ENCODE measurements at regions not wholly inside any gene's neighbourhood (a gene's known extent, or its start where the extent isn't known, plus 50 kb on each side); places are given as distances from the start of the nearest gene placed in this dataset.

- H2AK5ac ChIP-seq (ENCODE audit: low read depth, low read length) = no peak overlapping the region
- no peaks in the 10 kb centered on the region for H3K79me2 ChIP-seq (ENCODE audit: control insufficient read depth in 1 of 2, insufficient read depth in 2 of 2, low read length in 2 of 2)
- H3K79me1 ChIP-seq (ENCODE audit: low read depth, low read length) = no peaks in the 10 kb centered on the region
- no peaks in the 10 kb centered on the region for H3K23me2 ChIP-seq (ENCODE audit: low read depth, low read length)
- no peak overlapping the region for H2AFZ ChIP-seq (ENCODE audit: low read length)
- no peak overlapping the region for H2BK12ac ChIP-seq (ENCODE audit: low read depth, low read length)
- POLR2A ChIA-PET (ENCODE audit: partially characterized antibody) = no interaction called here
- no peak overlapping the region for H2BK120ac ChIP-seq (replicated peaks; ENCODE audit: low read depth, low read length)
- H3K23ac ChIP-seq (ENCODE audit: insufficient read length) = no peak overlapping the region
- H3K14ac ChIP-seq (ENCODE audit: insufficient read length) = no peak overlapping the region
- H3K18ac ChIP-seq (ENCODE audit: extremely low read depth, low read length) = no peak overlapping the region
- no peak overlapping the region for H3K27ac ChIP-seq (ENCODE audit: low read depth, low read length)
- H4K5ac ChIP-seq (ENCODE audit: insufficient read length, low read depth, low read length) = no peak overlapping the region
- H4K20me1 ChIP-seq (replicated peaks in 1 of 2; ENCODE audit: control insufficient read depth in 1 of 2, insufficient read depth in 2 of 2, low read length in 2 of 2) = no peaks in the 10 kb centered on the region
- no peaks in the 10 kb centered on the region for H3K4me1 ChIP-seq (replicated peaks in 1 of 4; ENCODE audit: control insufficient read depth in 3 of 4, insufficient read depth in 4 of 4, low read length in 3 of 4)
- DNase-seq (ENCODE audit: low read depth in 1 of 2, low spot score in 2 of 2) (no peak), FAIRE-seq (no peak)
- H3K56ac ChIP-seq (replicated peaks; ENCODE audit: insufficient read length, low read depth, low read length) = no peak overlapping the region
- no peak overlapping the region for H3K4ac ChIP-seq (replicated peaks; ENCODE audit: insufficient read length, low read depth, low read length)
- WGBS, 2 experiments (ENCODE audit: extremely low coverage in 1 of 2, insufficient coverage in 1 of 2, insufficient read length in 1 of 2, insufficient replicate concordance in 2 of 2, low coverage in 1 of 2, low lambda C conversion rate in 2 of 2, missing lambda C conversion rate in 1 of 2) = 92% methylated on average over 1 of the region's 1 CpG; no CpG with 5 or more reads in 1 of the 2 experiments
- no peak overlapping the region for H4K8ac ChIP-seq (ENCODE audit: extremely low read depth, insufficient read depth, low read length)
- no peaks in the 10 kb centered on the region for H3K27me3 ChIP-seq (replicated peaks in 1 of 4; ENCODE audit: control insufficient read depth in 3 of 4, extremely low read depth in 1 of 4, insufficient read depth in 3 of 4, low read length in 3 of 4)
- H3K4me2 ChIP-seq (ENCODE audit: insufficient read depth in 1 of 2, low read depth in 2 of 2, low read length in 2 of 2) = no peak overlapping the region
- CTCF ChIA-PET (ENCODE audit: partially characterized antibody) = no interaction called here
- H4K91ac ChIP-seq (replicated peaks; ENCODE audit: insufficient read length, low read length) = no peak overlapping the region
- H2BK5ac ChIP-seq (ENCODE audit: low read depth, low read length) = no peak overlapping the region
- no peak overlapping the region for H3K9ac ChIP-seq (replicated peaks in 1 of 4; ENCODE audit: extremely low read depth in 1 of 4, low read depth in 3 of 4, low read length in 3 of 4)
- no peak overlapping the region for H2BK20ac ChIP-seq (ENCODE audit: low read length)
- no peaks in the 10 kb centered on the region for H3K36me3 ChIP-seq (ENCODE audit: control insufficient read depth in 2 of 4, insufficient read depth in 4 of 4, low read length in 3 of 4)
- peaks cover 6 to 12% of the 10 kb centered on the region in 2 experiments; a peak in 1 of 4 replicates for H3K9me3 ChIP-seq (ENCODE audit: insufficient read depth in 2 of 2, low read depth in 1 of 2, low read length in 1 of 2)
- H3K4me3 ChIP-seq (ENCODE audit: extremely low read depth in 1 of 4, insufficient read depth in 2 of 4, low read depth in 3 of 4, low read length in 4 of 4) = no peak overlapping the region
- no peak overlapping the region for H2BK15ac ChIP-seq (ENCODE audit: low read length)
- no peak for TF ChIP-seq SP4 (IDR thresholded peaks at IDR 0.05; ENCODE audit: low read length)
- TF ChIP-seq POLR2AphosphoS5 (IDR thresholded peaks at IDR 0.05; ENCODE audit: low read depth, low read length) = no peak
- no peak for TF ChIP-seq CTBP2 (IDR thresholded peaks at IDR 0.05; ENCODE audit: borderline replicate concordance, insufficient read depth, insufficient read length, low read length)
- TF ChIP-seq CBX8 (IDR thresholded peaks at IDR 0.05; ENCODE audit: borderline replicate concordance, low read depth, low read length) = no peak
- no peak for TF ChIP-seq KDM1A (IDR thresholded peaks at IDR 0.05; ENCODE audit: borderline replicate concordance, low read length)
Measured at GRCh38 chr4:74845834-74846233, 51.5 kb upstream of the BTC start.
